ENCODE measurements at regions not wholly inside any gene's neighbourhood (a gene's known extent, or its start where the extent isn't known, plus 50 kb on each side); places are given as distances from the start of the nearest gene placed in this dataset.

GRCh38 chr17:53119773-53120172 is 703.0 kb upstream of the KIF2B start:
- TF ChIP-seq CTCF (IDR thresholded peaks at IDR 0.05) (no peak), EP300 (IDR thresholded peaks at IDR 0.05) (no peak), POLR2A (IDR thresholded peaks at IDR 0.05) (no peak)

Measured in tibial nerve (tissue), 4 donors.